Tibial nerve (tissue), 4 donors: ENCODE measurements at regions not wholly inside any gene's neighbourhood (a gene's known extent, or its start where the extent isn't known, plus 50 kb on each side); places are given as distances from the start of the nearest gene placed in this dataset.

Experiments used
- DNase-seq, 2 donors: peaks; one replicate each; pipeline ENCODE4 v3.0.0-alpha.2; 2019; ENCODE audit warnings: low spot score in 2 of 2
- H3K27ac ChIP-seq, 4 donors: fragments of 200-600 bp; sonication (generic) in 3 of 4; one replicate each; pipeline ENCODE4 v1.5.1; 2017 to 2019; ENCODE audit warnings: mild to moderate bottlenecking in 1 of 4
- H3K27me3 ChIP-seq, 2 donors: fragments of 200-600 bp; sonication (generic) in 1 of 2; one replicate each; pipeline versions ENCODE4 v1.5.1 to v1.6.0; 2017 to 2019
- H3K36me3 ChIP-seq, 3 donors: fragments of 200-600 bp; sonication (generic); one replicate each; pipeline ENCODE4 v1.5.1; 2018 to 2019
- H3K4me1 ChIP-seq, 4 donors: fragments of 200-600 bp; sonication (generic) in 3 of 4; one replicate each; pipeline ENCODE4 v1.5.1; 2017 to 2019
- H3K4me3 ChIP-seq, 4 donors: fragments of 200-600 bp; sonication (generic) in 3 of 4; one replicate each; pipeline ENCODE4 v1.5.1; 2017 to 2019; ENCODE audit warnings: mild to moderate bottlenecking in 1 of 4, moderate library complexity in 1 of 4
- H3K9me3 ChIP-seq, 4 donors: fragments of 200-600 bp; sonication (generic) in 3 of 4; one replicate each; pipeline ENCODE4 v1.5.1; 2017 to 2019
- CTCF ChIP-seq, 5 experiments: fragments of 200-600 bp in 3 of 5; fragments of 450-650 bp in 2 of 5; sonication (generic) in 3 of 5; IDR thresholded peaks; one replicate each; pipeline ENCODE4 v1.5.1; 2016 to 2019; ENCODE audit warnings: antibody characterized with exemption in 5 of 5, mild to moderate bottlenecking in 3 of 5, moderate library complexity in 2 of 5
- EP300 ChIP-seq, 2 donors: sonication (generic); formaldehyde crosslinking; IDR thresholded peaks; one replicate each; pipeline ENCODE4 v1.6.1; 2017; ENCODE audit warnings: antibody characterized with exemption in 2 of 2, mild to moderate bottlenecking in 1 of 2
- POLR2A ChIP-seq, 2 donors: fragments of 450-650 bp; IDR thresholded peaks; one replicate each; pipeline ENCODE4 v1.6.1; 2017; ENCODE audit warnings: antibody characterized with exemption in 2 of 2, mild to moderate bottlenecking in 2 of 2, moderate library complexity in 2 of 2
- WGBS, 2 donors: methylation state at CpG; one replicate each; pipeline ENCODE4 v1.1.5; 2018; 5-methylcytosine and 5-hydroxymethylcytosine counted together

- TF ChIP-seq POLR2A (IDR thresholded peaks at IDR 0.05) = no peak
- TF ChIP-seq CTCF (IDR thresholded peaks at IDR 0.05) = no peak
- TF ChIP-seq EP300 (IDR thresholded peaks at IDR 0.05) = no peak
- H3K4me3 ChIP-seq = no peak overlapping the region
Observed at GRCh38 chr6:128827675-128828464, 55.1 kb upstream of the LAMA2 start.

GRCh38 chr6:128826606-128827005, 56.3 kb upstream of the LAMA2 start:
- H3K36me3 ChIP-seq = no peaks in the 10 kb centered on the region
- no peaks in the 10 kb centered on the region for H3K27me3 ChIP-seq
- DNase-seq = no peak
- H3K4me3 ChIP-seq = no peak overlapping the region
- H3K27ac ChIP-seq = no peak overlapping the region
- no peak for TF ChIP-seq POLR2A (IDR thresholded peaks at IDR 0.05)
- TF ChIP-seq CTCF (IDR thresholded peaks at IDR 0.05) = no peak
- TF ChIP-seq EP300 (IDR thresholded peaks at IDR 0.05) = no peak
- WGBS, 2 donors = 72 to 81% methylated on average over 3 of the region's 3 CpGs
- H3K4me1 ChIP-seq = peaks cover 0 to 5% (median 0%) of the 10 kb centered on the region in 4 donors
- H3K9me3 ChIP-seq = peaks cover 0 to 12% (median 0%) of the 10 kb centered on the region in 4 donors

More at GRCh38 chr6:128827675-128828464, 55.1 kb upstream of the LAMA2 start:
- Histone ChIP-seq H3K27ac (no peak overlapping the region), H3K4me1 (no peaks in the 10 kb centered on the region), H3K9me3 (peaks cover 0 to 12% (median 0%) of the 10 kb centered on the region in 4 donors), H3K27me3 (no peaks in the 10 kb centered on the region), H3K36me3 (no peaks in the 10 kb centered on the region)
- 39 to 42% methylated on average over 5 of the region's 5 CpGs for WGBS, 2 donors
- DNase-seq = no peak

GRCh38 chr6:128822271-128822670, 60.7 kb upstream of the LAMA2 start:
- Histone ChIP-seq H3K27ac (no peak overlapping the region), H3K4me3 (no peak overlapping the region), H3K27me3 (no peaks in the 10 kb centered on the region), H3K9me3 (no peaks in the 10 kb centered on the region), H3K36me3 (no peaks in the 10 kb centered on the region), H3K4me1 (peaks cover 0 to 5% (median 0%) of the 10 kb centered on the region in 4 donors)
- DNase-seq = no peak
- WGBS, 2 donors = 64 to 78% methylated on average over 3 of the region's 3 CpGs
- TF ChIP-seq EP300 (IDR thresholded peaks at IDR 0.05) (no peak), POLR2A (IDR thresholded peaks at IDR 0.05) (no peak), CTCF (IDR thresholded peaks at IDR 0.05) (no peak)

- 26 to 36% methylated on average over 2 of the region's 2 CpGs for WGBS, 2 donors
- peaks cover 0 to 5% (median 0%) of the 10 kb centered on the region in 4 donors for H3K4me1 ChIP-seq
- no peaks in the 10 kb centered on the region for H3K36me3 ChIP-seq
Observed at GRCh38 chr6:128821116-128821515, 61.8 kb upstream of the LAMA2 start.

More at GRCh38 chr6:128821116-128821515, 61.8 kb upstream of the LAMA2 start:
- TF ChIP-seq EP300 (IDR thresholded peaks at IDR 0.05) (no peak), CTCF (IDR thresholded peaks at IDR 0.05) (no peak), POLR2A (IDR thresholded peaks at IDR 0.05) (no peak)
- Histone ChIP-seq H3K9me3 (no peaks in the 10 kb centered on the region), H3K27ac (no peak overlapping the region), H3K27me3 (no peaks in the 10 kb centered on the region), H3K4me3 (no peak overlapping the region)
- DNase-seq = no peak
